Ascending aorta (tissue), 2 donors: ENCODE measurements at regions not wholly inside any gene's neighbourhood (a gene's known extent, or its start where the extent isn't known, plus 50 kb on each side); places are given as distances from the start of the nearest gene placed in this dataset.

Source experiments
- DNase-seq, 2 donors: peaks; one replicate each; pipeline ENCODE4 v3.0.0-alpha.2; 2019; ENCODE audit warnings: low spot score in 2 of 2
- H3K27ac ChIP-seq, 2 donors: fragments of 200-600 bp; sonication (generic); one replicate each; pipeline ENCODE4 v1.5.1; 2016 to 2017; ENCODE audit warnings: mild to moderate bottlenecking in 1 of 2
- H3K27me3 ChIP-seq: fragments of 200-600 bp; sonication (generic); one replicate; pipeline ENCODE4 v1.5.1; 2017
- H3K36me3 ChIP-seq, 2 donors: fragments of 200-600 bp; sonication (generic); one replicate each; pipeline ENCODE4 v1.5.1; 2016
- H3K4me1 ChIP-seq, 2 donors: fragments of 200-600 bp; sonication (generic); one replicate each; pipeline ENCODE4 v1.5.1; 2016 to 2017; ENCODE audit warnings: mild to moderate bottlenecking in 1 of 2
- H3K4me3 ChIP-seq, 2 donors: fragments of 200-600 bp; sonication (generic); one replicate each; pipeline ENCODE4 v1.5.1; 2016 to 2017; ENCODE audit warnings: mild to moderate bottlenecking in 1 of 2
- H3K9me3 ChIP-seq, 2 donors: fragments of 200-600 bp; sonication (generic); one replicate each; pipeline ENCODE4 v1.5.1; 2016
- CTCF ChIP-seq, 3 experiments: fragments of 200-600 bp in 2 of 3; fragments of 450-650 bp in 1 of 3; sonication (generic) in 2 of 3; IDR thresholded peaks; one replicate each; pipeline ENCODE4 v1.5.1; 2016 to 2019; ENCODE audit warnings: antibody characterized with exemption in 3 of 3, mild to moderate bottlenecking in 1 of 3, moderate library complexity in 1 of 3
- intact Hi-C: fragments of 100-400 bp; cut with DNase I; formaldehyde crosslinking; loops from one replicate; pipeline ENCODE4 v1.15.1; 2023

GRCh38 chr13:60945396-60945795 is 470.3 kb downstream of the PCDH20 start:
- no peak overlapping the region for H3K4me3 ChIP-seq
- intact Hi-C loops: no loop called here
- no peak for TF ChIP-seq CTCF (IDR thresholded peaks at IDR 0.05)
- H3K27me3 ChIP-seq: no peaks in the 10 kb centered on the region
- DNase-seq: no peak
- H3K36me3 ChIP-seq: no peaks in the 10 kb centered on the region
- H3K4me1 ChIP-seq: no peaks in the 10 kb centered on the region
- no peak overlapping the region for H3K27ac ChIP-seq
- no peaks in the 10 kb centered on the region for H3K9me3 ChIP-seq

- Histone ChIP-seq H3K4me1 (no peaks in the 10 kb centered on the region), H3K36me3 (no peaks in the 10 kb centered on the region), H3K27ac (no peak overlapping the region), H3K9me3 (no peaks in the 10 kb centered on the region), H3K27me3 (no peaks in the 10 kb centered on the region), H3K4me3 (no peak overlapping the region)
- intact Hi-C loops: no loop called here
- no peak for DNase-seq
- no peak for TF ChIP-seq CTCF (IDR thresholded peaks at IDR 0.05)
Observed at GRCh38 chr13:60944863-60945262, 470.8 kb downstream of the PCDH20 start.

- intact Hi-C loops: no loop called here
- H3K27ac ChIP-seq: no peak overlapping the region
- TF ChIP-seq CTCF (IDR thresholded peaks at IDR 0.05): no peak
- H3K4me3 ChIP-seq: no peak overlapping the region
- DNase-seq: no peak
- H3K9me3 ChIP-seq: no peaks in the 10 kb centered on the region
- H3K27me3 ChIP-seq: no peaks in the 10 kb centered on the region
- H3K4me1 ChIP-seq: no peaks in the 10 kb centered on the region
- H3K36me3 ChIP-seq: no peaks in the 10 kb centered on the region
Observed at GRCh38 chr13:60944016-60944415, 471.6 kb downstream of the PCDH20 start.

GRCh38 chr13:60936281-60936680 is 479.4 kb downstream of the PCDH20 start:
- no peaks in the 10 kb centered on the region for H3K9me3 ChIP-seq
- intact Hi-C loops: no loop called here
- H3K27ac ChIP-seq: no peak overlapping the region
- H3K27me3 ChIP-seq: no peaks in the 10 kb centered on the region
- no peak for DNase-seq
- no peak overlapping the region for H3K4me3 ChIP-seq
- no peaks in the 10 kb centered on the region for H3K4me1 ChIP-seq
- no peaks in the 10 kb centered on the region for H3K36me3 ChIP-seq
- no peak for TF ChIP-seq CTCF (IDR thresholded peaks at IDR 0.05)

- Histone ChIP-seq H3K9me3 (no peaks in the 10 kb centered on the region), H3K4me1 (no peaks in the 10 kb centered on the region), H3K27ac (no peak overlapping the region), H3K27me3 (no peaks in the 10 kb centered on the region), H3K36me3 (no peaks in the 10 kb centered on the region), H3K4me3 (no peak overlapping the region)
- no peak for DNase-seq
- TF ChIP-seq CTCF (IDR thresholded peaks at IDR 0.05): no peak
- intact Hi-C loops: no loop called here
Observed at GRCh38 chr13:60933638-60934037, 482.0 kb downstream of the PCDH20 start.

GRCh38 chr13:60931858-60932546 is 483.6 kb downstream of the PCDH20 start:
- Histone ChIP-seq H3K27ac (no peak overlapping the region), H3K27me3 (no peaks in the 10 kb centered on the region), H3K4me1 (no peaks in the 10 kb centered on the region), H3K9me3 (no peaks in the 10 kb centered on the region), H3K4me3 (no peak overlapping the region), H3K36me3 (no peaks in the 10 kb centered on the region)
- TF ChIP-seq CTCF (IDR thresholded peaks at IDR 0.05): no peak
- DNase-seq: no peak
- intact Hi-C loops: no loop called here
